ENCODE measurements at regions not wholly inside any gene's neighbourhood (a gene's known extent, or its start where the extent isn't known, plus 50 kb on each side); places are given as distances from the start of the nearest gene placed in this dataset.
"Not testable (repeated sequence)": the region's sequence is repeated elsewhere in the genome, so short reads cannot be mapped to it uniquely, and the experiment has no call there.

- no peak for TF ChIP-seq CTCF (IDR thresholded peaks at IDR 0.05; ENCODE audit: insufficient read depth, low read depth, low read length, missing control alignments)
Measured at GRCh38 chr14:44613061-44613712, 106.1 kb upstream of the FSCB start.

GRCh38 chr14:44612002-44612401 is 104.9 kb upstream of the FSCB start:
- no peak for DNase-seq (ENCODE audit: low read depth)
- no peak for TF ChIP-seq CTCF (IDR thresholded peaks at IDR 0.05; ENCODE audit: insufficient read depth, low read depth, low read length, missing control alignments)
- H3K4me3 ChIP-seq (ENCODE audit: low read depth, low read length) = no peak overlapping the region

More at GRCh38 chr14:44613061-44613712, 106.1 kb upstream of the FSCB start:
- no peak for DNase-seq (ENCODE audit: low read depth)
- no peak overlapping the region for H3K4me3 ChIP-seq (ENCODE audit: low read depth, low read length)

- DNase-seq (ENCODE audit: low read depth) = no peak
- no peak for TF ChIP-seq CTCF (IDR thresholded peaks at IDR 0.05; ENCODE audit: insufficient read depth, low read depth, low read length, missing control alignments)
- no peak overlapping the region for H3K4me3 ChIP-seq (ENCODE audit: low read depth, low read length)
Measured at GRCh38 chr14:44609876-44610510, 102.9 kb upstream of the FSCB start.

DNA sequence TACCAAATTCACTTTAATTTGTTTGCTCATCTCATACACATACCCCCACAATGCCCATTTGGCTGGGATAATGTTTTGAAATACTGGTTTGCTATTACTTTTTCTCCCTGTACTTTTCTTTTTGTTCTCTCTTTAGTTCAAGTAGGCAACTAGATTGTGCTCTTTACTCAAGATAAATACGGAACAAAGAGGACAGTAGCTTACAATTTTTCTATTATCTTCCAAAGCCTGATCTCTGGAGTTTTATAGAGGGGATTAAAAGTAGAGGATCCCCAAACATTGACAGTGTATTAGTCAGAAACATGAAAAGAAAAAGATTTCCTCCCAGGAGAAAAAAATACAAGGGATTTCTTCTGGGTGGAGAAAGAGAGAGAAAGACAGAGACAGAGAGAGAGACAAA is 102.1 kb upstream of the FSCB start:
- TF ChIP-seq CTCF (IDR thresholded peaks at IDR 0.05; ENCODE audit: insufficient read depth, low read depth, low read length, missing control alignments) = no peak
- no peak for DNase-seq (ENCODE audit: low read depth)
- H3K4me3 ChIP-seq (ENCODE audit: low read depth, low read length) = no peak overlapping the region

- no peak for TF ChIP-seq CTCF (IDR thresholded peaks at IDR 0.05; ENCODE audit: insufficient read depth, low read depth, low read length, missing control alignments)
- DNase-seq (ENCODE audit: low read depth) = no peak
- H3K4me3 ChIP-seq (ENCODE audit: low read depth, low read length) = no peak overlapping the region
Measured at GRCh38 chr14:44607701-44608100, 100.6 kb upstream of the FSCB start.

DNA sequence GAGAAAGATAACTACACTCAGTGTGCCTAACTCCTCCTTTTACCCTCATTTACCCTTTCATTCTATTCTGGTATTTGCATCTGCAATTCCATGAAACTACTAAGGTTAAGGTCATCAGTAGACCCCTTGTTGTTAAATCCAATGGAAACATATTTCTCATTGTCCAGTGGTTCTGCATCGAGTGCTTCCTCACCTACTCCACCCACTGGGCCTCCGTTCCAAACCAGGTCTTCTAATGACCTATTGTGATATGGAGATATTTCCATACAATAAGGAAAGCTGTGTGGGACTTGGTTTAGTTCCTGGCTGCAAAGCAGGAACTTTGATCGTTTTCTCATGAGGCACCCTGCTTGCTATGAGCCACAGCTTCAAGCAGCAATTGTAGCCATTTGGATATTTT is 99.5 kb upstream of the FSCB start:
- no peak overlapping the region for H3K4me3 ChIP-seq (ENCODE audit: low read depth, low read length)
- DNase-seq (ENCODE audit: low read depth) = no peak
- TF ChIP-seq CTCF (IDR thresholded peaks at IDR 0.05; ENCODE audit: insufficient read depth, low read depth, low read length, missing control alignments) = no peak

- not testable (repeated sequence) for DNase-seq (ENCODE audit: low read depth)
Measured at GRCh38 chr14:44601266-44601665, 94.2 kb upstream of the FSCB start.

More at GRCh38 chr14:44601266-44601665, 94.2 kb upstream of the FSCB start:
- not testable (repeated sequence) for H3K4me3 ChIP-seq (ENCODE audit: low read depth, low read length)
